ENCODE measurements at regions not wholly inside any gene's neighbourhood (a gene's known extent, or its start where the extent isn't known, plus 50 kb on each side); places are given as distances from the start of the nearest gene placed in this dataset.

GRCh38 chr4:62870451-62870850 lies 1538.8 kb downstream of the TECRL start:
- Histone ChIP-seq H3K36me3 (ENCODE audit: control insufficient read depth in 2 of 2, extremely low read depth in 1 of 2, insufficient read depth in 2 of 2, low read length in 2 of 2) (no peaks in the 10 kb centered on the region), H3K4me2 (ENCODE audit: control insufficient read depth, extremely low read depth, insufficient read depth, low read depth, low read length) (no peak overlapping the region), H3K9me3 (ENCODE audit: control insufficient read depth, low read depth, low read length) (no peaks in the 10 kb centered on the region), H3K79me2 (ENCODE audit: control insufficient read depth, insufficient read depth, low read length) (no peaks in the 10 kb centered on the region), H3K4me1 (ENCODE audit: control insufficient read depth, extremely low read depth, insufficient read depth, low read length) (no peaks in the 10 kb centered on the region), H3K27me3 (ENCODE audit: control insufficient read depth, extremely low read depth, insufficient read depth, low read length) (no peaks in the 10 kb centered on the region), H3K9me1 (ENCODE audit: control insufficient read depth, extremely low read depth, insufficient read depth, low read length) (no peaks in the 10 kb centered on the region), H2AFZ (ENCODE audit: control insufficient read depth, low read length) (no peak overlapping the region), H3K9ac (ENCODE audit: control insufficient read depth, extremely low read depth, insufficient read depth, low read length) (no peak overlapping the region), H3K27ac (ENCODE audit: control insufficient read depth, insufficient read depth, low read length) (no peak overlapping the region), H4K20me1 (ENCODE audit: control insufficient read depth, extremely low read depth, insufficient read depth, low read length) (no peaks in the 10 kb centered on the region), H3K4me3 (ENCODE audit: control insufficient read depth in 2 of 3, extremely low read depth in 1 of 3, insufficient read depth in 2 of 3, low read depth in 1 of 3, low read length in 3 of 3) (no peak overlapping the region)
- dilution Hi-C loops (cut with MboI; ENCODE audit: extremely low pct_ligation_motif_present, low sequenced_read_pairs): no loop called here
- DNase-seq (ENCODE audit: low read depth, low spot score): no peak
- FAIRE-seq: no peak
- TF ChIP-seq EZH2 (IDR thresholded peaks at IDR 0.05; ENCODE audit: low read length): no peak
- TF ChIP-seq CTCF (optimal IDR thresholded peaks at IDR 0.05 in 1 of 3, IDR thresholded peaks at IDR 0.05 in 1 of 3, conservative IDR thresholded peaks at IDR 0.05 in 1 of 3; ENCODE audit: extremely low read depth in 1 of 3, insufficient read depth in 2 of 3, low read length in 3 of 3): no peak

GRCh38 chr4:62865261-62865660 lies 1544.0 kb downstream of the TECRL start:
- H3K4me2 ChIP-seq (ENCODE audit: control insufficient read depth, extremely low read depth, insufficient read depth, low read depth, low read length): no peak overlapping the region
- no peaks in the 10 kb centered on the region for H3K79me2 ChIP-seq (ENCODE audit: control insufficient read depth, insufficient read depth, low read length)
- dilution Hi-C loops (cut with MboI; ENCODE audit: extremely low pct_ligation_motif_present, low sequenced_read_pairs): no loop called here
- H3K9ac ChIP-seq (ENCODE audit: control insufficient read depth, extremely low read depth, insufficient read depth, low read length): no peak overlapping the region
- no peaks in the 10 kb centered on the region for H3K27me3 ChIP-seq (ENCODE audit: control insufficient read depth, extremely low read depth, insufficient read depth, low read length)
- H3K9me1 ChIP-seq (ENCODE audit: control insufficient read depth, extremely low read depth, insufficient read depth, low read length): no peaks in the 10 kb centered on the region
- H4K20me1 ChIP-seq (ENCODE audit: control insufficient read depth, extremely low read depth, insufficient read depth, low read length): no peaks in the 10 kb centered on the region
- FAIRE-seq (no peak), DNase-seq (ENCODE audit: low read depth, low spot score) (no peak)
- no peaks in the 10 kb centered on the region for H3K36me3 ChIP-seq (ENCODE audit: control insufficient read depth in 2 of 2, extremely low read depth in 1 of 2, insufficient read depth in 2 of 2, low read length in 2 of 2)
- no peak overlapping the region for H3K4me3 ChIP-seq (ENCODE audit: control insufficient read depth in 2 of 3, extremely low read depth in 1 of 3, insufficient read depth in 2 of 3, low read depth in 1 of 3, low read length in 3 of 3)
- no peak for TF ChIP-seq EZH2 (IDR thresholded peaks at IDR 0.05; ENCODE audit: low read length)
- no peak for TF ChIP-seq CTCF (optimal IDR thresholded peaks at IDR 0.05 in 1 of 3, IDR thresholded peaks at IDR 0.05 in 1 of 3, conservative IDR thresholded peaks at IDR 0.05 in 1 of 3; ENCODE audit: extremely low read depth in 1 of 3, insufficient read depth in 2 of 3, low read length in 3 of 3)
- no peaks in the 10 kb centered on the region for H3K4me1 ChIP-seq (ENCODE audit: control insufficient read depth, extremely low read depth, insufficient read depth, low read length)
- H2AFZ ChIP-seq (ENCODE audit: control insufficient read depth, low read length): no peak overlapping the region
- no peaks in the 10 kb centered on the region for H3K9me3 ChIP-seq (ENCODE audit: control insufficient read depth, low read depth, low read length)
- no peak overlapping the region for H3K27ac ChIP-seq (ENCODE audit: control insufficient read depth, insufficient read depth, low read length)

Data from keratinocyte (primary cell).